ENCODE measurements at regions not wholly inside any gene's neighbourhood (a gene's known extent, or its start where the extent isn't known, plus 50 kb on each side); places are given as distances from the start of the nearest gene placed in this dataset.
A peak's percentile ranks its signal among the peaks of the same experiment; 100 is the strongest.
"Not testable (repeated sequence)": the region's sequence is repeated elsewhere in the genome, so short reads cannot be mapped to it uniquely, and the experiment has no call there.

- DNase-seq: not testable (repeated sequence)
Observed at GRCh38 chr9:108393481-108394001, 462.2 kb downstream of the ACTL7B start.

GRCh38 chr9:108392877-108393276 is 462.9 kb downstream of the ACTL7B start:
- DNase-seq: no peak

- no peak for DNase-seq
Observed at GRCh38 chr9:108389056-108389455, 466.7 kb downstream of the ACTL7B start.

GRCh38 chr9:108386859-108387384 is 468.9 kb downstream of the ACTL7B start:
- DNase-seq: no peak

- no peak for DNase-seq
Observed at GRCh38 chr9:108386032-108386431, 469.8 kb downstream of the ACTL7B start.

DNA sequence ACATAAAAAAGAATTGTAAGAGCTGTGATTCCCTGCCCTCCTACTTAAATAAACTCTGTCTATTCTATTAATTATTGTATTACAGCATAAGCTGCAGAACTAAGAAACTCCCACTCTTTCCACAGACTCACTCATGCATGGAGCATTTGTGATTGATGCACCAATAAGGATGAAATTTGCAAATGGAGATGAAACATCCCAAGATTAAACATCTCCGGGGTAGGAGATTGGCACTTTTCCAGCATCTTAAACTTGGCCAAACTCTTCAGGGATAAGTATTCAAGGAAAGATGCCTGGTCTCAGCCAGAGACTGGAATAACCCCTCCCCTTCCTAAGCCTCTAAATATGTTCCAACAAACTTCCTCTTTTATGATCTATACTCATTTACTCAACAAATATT is 472.0 kb downstream of the ACTL7B start:
- DNase-seq: no peak

DNA sequence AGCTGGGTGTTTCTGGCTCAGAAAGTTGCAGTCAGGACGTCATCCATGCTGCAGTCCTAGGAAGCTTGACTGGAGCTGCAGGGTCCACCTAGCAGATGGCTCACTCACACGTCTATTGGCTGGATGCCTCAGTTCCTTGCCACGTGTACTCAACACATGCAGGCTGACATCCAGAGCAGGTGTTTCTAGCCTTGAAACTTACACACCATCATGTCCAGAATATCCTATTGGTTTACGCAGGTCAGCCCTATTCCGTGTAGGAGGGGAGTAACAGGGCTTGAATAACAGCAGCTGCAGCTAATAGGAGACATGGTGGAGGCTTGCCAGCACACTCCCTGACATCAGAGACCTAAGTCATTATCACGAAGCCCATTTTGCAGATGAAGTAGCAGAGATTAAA is 473.5 kb downstream of the ACTL7B start:
- DNase-seq: peak; percentile 69

GRCh38 chr9:108377881-108378280 is 477.9 kb downstream of the ACTL7B start:
- no peak for DNase-seq

DNA sequence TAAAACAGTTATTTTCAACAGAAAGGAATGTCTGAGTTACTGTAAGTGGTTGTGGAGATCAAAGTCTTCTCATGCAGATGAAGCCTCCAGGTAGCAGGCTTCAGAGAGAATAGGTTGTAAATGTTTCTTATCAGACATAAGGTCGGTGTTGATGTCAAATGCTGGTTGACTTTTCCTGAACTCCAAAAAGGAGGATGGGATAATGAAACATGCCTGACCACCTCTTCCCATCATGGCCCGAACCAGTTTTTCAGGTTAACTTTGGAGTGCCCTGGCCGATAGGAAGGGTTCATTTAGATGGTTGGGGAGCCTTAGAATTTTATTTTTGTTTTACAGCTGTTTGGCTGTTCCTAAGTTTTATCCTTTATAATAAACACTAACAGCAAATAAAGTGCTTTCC is 478.4 kb downstream of the ACTL7B start:
- DNase-seq: no peak

GRCh38 chr9:108376140-108376539 is 479.6 kb downstream of the ACTL7B start:
- DNase-seq: no peak

DNA sequence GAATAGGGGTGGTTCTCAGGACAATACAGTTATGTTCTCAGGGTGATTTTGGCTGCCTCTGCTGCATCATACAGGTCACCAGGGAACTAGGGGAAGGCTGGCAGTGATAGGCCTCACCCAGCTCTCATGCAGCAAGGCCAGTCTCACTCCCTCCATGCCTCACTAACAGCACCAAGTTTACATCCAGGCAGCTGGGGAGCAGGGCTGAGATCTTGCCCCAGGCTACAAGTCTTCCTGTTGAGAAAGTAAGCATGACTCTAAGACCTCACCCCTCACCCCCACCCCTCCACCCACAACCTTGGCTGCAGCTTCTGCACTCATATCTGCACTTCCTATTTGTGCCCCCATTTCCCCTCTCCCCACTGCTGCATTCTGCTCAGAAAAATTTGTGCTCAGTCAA is 481.2 kb downstream of the ACTL7B start:
- DNase-seq: no peak

GRCh38 chr9:108367188-108367587 is 488.6 kb downstream of the ACTL7B start:
- no peak for DNase-seq

GRCh38 chr9:108363311-108363710 is 492.5 kb downstream of the ACTL7B start:
- peak; percentile 68 for DNase-seq

DNA sequence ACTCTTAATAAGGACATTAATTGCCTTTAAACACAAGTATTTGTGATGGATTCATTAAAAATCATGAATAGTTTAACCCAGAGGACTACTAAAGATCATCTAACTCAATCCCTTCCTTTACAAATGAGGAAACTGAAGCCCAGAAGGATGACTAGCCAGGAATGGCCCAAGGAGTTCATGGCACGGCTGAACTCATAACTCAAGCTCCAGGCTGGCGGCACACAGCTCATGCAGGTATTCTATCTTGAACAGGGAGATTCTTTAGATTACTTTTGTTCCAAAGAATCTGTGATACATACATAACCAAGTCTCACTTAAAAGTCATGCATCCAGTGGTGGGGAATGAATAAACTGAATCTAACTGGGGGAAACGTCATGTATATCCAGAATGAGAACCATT is 495.5 kb downstream of the ACTL7B start:
- DNase-seq: no peak

DNA sequence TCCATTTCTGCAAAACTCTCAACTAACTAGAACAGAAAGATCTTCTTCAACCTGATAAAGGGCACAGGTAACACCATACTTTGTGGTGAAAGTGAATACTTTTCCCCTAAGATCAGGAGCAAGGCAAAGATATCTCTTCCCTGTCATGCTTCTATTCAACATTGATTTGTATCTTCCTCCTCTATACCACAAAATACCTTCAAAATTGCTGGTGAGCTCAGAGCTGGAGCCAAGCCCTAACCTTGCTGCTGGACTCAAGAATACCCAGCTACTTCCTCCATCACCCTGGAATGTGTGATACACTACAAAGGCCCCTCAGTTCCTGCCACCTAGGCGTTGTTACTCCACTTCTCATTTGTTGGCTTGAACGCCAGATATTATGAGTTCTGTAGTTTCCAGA is 499.0 kb downstream of the ACTL7B start:
- no peak for DNase-seq

GRCh38 chr9:108351571-108351970 is 504.2 kb downstream of the ACTL7B start:
- no peak for DNase-seq

GRCh38 chr9:108347463-108348188 is 508.2 kb downstream of the ACTL7B start:
- DNase-seq: no peak

- DNase-seq: no peak
Observed at GRCh38 chr9:108345826-108346225, 510.0 kb downstream of the ACTL7B start.

GRCh38 chr9:108339251-108339650 is 516.5 kb downstream of the ACTL7B start:
- DNase-seq: no peak

DNA sequence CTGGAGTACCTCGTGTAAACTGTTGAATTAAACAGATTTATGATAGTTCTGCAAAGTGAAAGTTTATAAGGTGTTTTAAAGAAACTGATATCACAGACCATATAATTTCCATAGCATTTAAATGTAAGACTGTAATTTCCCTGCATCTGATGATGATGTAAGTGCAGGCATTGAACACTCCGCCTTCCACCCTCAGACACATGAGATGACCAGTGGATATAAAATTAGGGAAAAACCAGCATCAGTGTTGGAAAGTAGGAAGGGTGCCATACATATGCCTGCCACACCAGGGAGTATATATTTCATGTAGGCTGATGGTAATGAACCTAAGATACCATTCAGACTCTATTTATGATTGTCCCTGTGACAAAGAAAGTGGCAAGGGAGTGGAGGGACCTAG is 519.2 kb downstream of the ACTL7B start:
- no peak for DNase-seq

GRCh38 chr9:108333530-108333983 is 522.2 kb downstream of the ACTL7B start:
- no peak for DNase-seq

DNA sequence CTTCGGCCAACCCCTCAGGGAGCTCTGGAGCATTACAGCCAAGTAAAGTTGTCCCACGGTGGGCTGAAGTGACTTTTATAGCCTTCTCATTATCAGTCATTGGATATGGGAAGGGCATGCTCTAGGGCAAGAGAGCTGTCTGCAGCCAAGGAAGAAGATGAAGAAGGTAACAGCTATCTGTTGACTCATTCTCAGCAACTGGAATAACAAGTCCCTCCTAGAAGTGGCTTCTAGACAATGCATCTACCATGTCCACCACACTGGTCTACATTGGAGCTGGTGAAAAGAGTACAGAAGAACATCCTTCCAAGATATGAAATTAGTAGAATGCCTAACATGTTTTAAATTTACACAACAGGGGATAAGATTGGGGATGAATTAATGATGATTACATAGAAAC is 524.2 kb downstream of the ACTL7B start:
- no peak for DNase-seq

GRCh38 chr9:108325406-108325805 is 530.4 kb downstream of the ACTL7B start:
- no peak for DNase-seq

DNA sequence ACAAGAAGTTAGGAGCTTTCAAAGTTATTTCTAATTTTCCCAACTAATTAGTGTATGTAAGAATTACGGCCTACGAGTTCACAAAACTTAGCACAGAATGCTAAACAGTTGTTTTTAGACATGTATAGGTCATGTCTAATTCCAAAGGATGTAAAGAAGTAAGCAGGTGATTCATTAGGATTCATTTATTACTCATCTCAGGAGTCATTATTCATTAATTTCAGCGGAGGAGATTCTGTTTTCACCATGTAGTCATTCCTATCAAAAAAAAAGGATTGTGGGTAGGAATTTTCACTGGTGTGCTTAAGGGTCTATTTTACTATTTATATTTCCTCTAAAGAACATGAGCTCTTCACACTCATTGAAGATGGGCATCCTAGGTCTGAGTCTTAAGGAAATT is 532.2 kb downstream of the ACTL7B start:
- no peak for DNase-seq
